ENCODE measurements at regions not wholly inside any gene's neighbourhood (a gene's known extent, or its start where the extent isn't known, plus 50 kb on each side); places are given as distances from the start of the nearest gene placed in this dataset.

- TF ChIP-seq, protein P1, sequence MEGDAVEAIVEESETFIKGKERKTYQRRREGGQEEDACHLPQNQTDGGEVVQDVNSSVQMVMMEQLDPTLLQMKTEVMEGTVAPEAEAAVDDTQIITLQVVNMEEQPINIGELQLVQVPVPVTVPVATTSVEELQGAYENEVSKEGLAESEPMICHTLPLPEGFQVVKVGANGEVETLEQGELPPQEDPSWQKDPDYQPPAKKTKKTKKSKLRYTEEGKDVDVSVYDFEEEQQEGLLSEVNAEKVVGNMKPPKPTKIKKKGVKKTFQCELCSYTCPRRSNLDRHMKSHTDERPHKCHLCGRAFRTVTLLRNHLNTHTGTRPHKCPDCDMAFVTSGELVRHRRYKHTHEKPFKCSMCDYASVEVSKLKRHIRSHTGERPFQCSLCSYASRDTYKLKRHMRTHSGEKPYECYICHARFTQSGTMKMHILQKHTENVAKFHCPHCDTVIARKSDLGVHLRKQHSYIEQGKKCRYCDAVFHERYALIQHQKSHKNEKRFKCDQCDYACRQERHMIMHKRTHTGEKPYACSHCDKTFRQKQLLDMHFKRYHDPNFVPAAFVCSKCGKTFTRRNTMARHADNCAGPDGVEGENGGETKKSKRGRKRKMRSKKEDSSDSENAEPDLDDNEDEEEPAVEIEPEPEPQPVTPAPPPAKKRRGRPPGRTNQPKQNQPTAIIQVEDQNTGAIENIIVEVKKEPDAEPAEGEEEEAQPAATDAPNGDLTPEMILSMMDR (IDR thresholded peaks at IDR 0.05) = no peak
- TF ChIP-seq POLR2A (IDR thresholded peaks at IDR 0.05) = no peak
Measured at GRCh38 chr15:81547521-81548132, 173.6 kb upstream of the TMC3 start.
